ENCODE measurements at regions not wholly inside any gene's neighbourhood (a gene's known extent, or its start where the extent isn't known, plus 50 kb on each side); places are given as distances from the start of the nearest gene placed in this dataset.

DNA sequence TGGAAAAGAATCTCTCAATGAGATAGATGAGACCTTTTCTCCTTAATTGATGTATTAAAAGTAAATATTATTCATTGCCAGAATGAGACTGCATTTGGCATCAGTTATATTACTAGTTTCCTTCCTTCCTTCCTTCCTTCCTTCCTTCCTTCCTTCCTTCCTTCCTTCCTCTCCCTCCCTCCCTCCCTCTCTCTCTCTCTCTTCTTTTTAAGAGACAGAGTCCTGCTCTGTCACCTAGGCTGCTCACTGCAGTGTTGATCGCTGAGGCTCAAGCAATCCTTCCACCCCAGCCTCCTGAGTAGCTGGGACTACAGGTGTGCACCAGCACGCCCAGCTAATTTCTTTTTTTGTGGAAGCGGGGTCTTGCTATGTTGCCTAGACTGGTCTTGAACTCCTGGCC, 50.4 kb upstream of the ARX start:
- Histone ChIP-seq H3K4me3 (ENCODE audit: low read length in 2 of 2) (no peak overlapping the region), H3K36me3 (ENCODE audit: control insufficient read depth in 2 of 2, insufficient read depth in 2 of 2, low read length in 2 of 2) (no peaks in the 10 kb centered on the region), H3K27ac (ENCODE audit: low read length) (no peak overlapping the region), H3K27me3 (ENCODE audit: control insufficient read depth in 1 of 2, insufficient read depth in 2 of 2, low read length in 2 of 2) (no peaks in the 10 kb centered on the region), H3K4me1 (ENCODE audit: control insufficient read depth, insufficient read depth, low read length) (no peaks in the 10 kb centered on the region), H3K9ac (ENCODE audit: low read length in 2 of 2) (no peak overlapping the region), H3K9me3 (ENCODE audit: control insufficient read depth in 2 of 2, low read length in 2 of 2) (peaks cover 0 to 8% of the 10 kb centered on the region in 2 donors)
